Esophagus muscularis mucosa (tissue), 4 donors: ENCODE measurements at regions not wholly inside any gene's neighbourhood (a gene's known extent, or its start where the extent isn't known, plus 50 kb on each side); places are given as distances from the start of the nearest gene placed in this dataset.
"Not testable (repeated sequence)": the region's sequence is repeated elsewhere in the genome, so short reads cannot be mapped to it uniquely, and the experiment has no call there.

Experiments
- CTCF ChIP-seq, 3 experiments: fragments of 200-600 bp in 2 of 3; fragments of 450-650 bp in 1 of 3; sonication (generic) in 2 of 3; IDR thresholded peaks; one replicate each; pipeline ENCODE4 v1.5.1; 2017 to 2019; ENCODE audit warnings: antibody characterized with exemption in 3 of 3, mild to moderate bottlenecking in 2 of 3, moderate library complexity in 1 of 3
- EP300 ChIP-seq: sonication (generic); formaldehyde crosslinking; IDR thresholded peaks from one replicate; pipeline ENCODE4 v1.6.1; 2017; ENCODE audit warnings: antibody characterized with exemption
- POLR2A ChIP-seq: fragments of 450-650 bp; IDR thresholded peaks from one replicate; pipeline ENCODE4 v1.6.1; 2017; ENCODE audit warnings: antibody characterized with exemption, moderate library complexity, mild to moderate bottlenecking, low read depth
- POLR2AphosphoS5 ChIP-seq, 2 donors: sonication (generic); formaldehyde crosslinking; IDR thresholded peaks; one replicate each; pipeline ENCODE4 v1.6.1; 2017; ENCODE audit warnings: antibody characterized with exemption in 2 of 2

- not testable (repeated sequence) for TF ChIP-seq CTCF (IDR thresholded peaks at IDR 0.05); POLR2AphosphoS5 (IDR thresholded peaks at IDR 0.05); POLR2A; EP300
Measured at GRCh38 chr2:16720737-16721136, 55.1 kb upstream of the CYRIA start.
